PC-9 (cell line): ENCODE measurements at regions not wholly inside any gene's neighbourhood (a gene's known extent, or its start where the extent isn't known, plus 50 kb on each side); places are given as distances from the start of the nearest gene placed in this dataset.

Source experiments
- EZH2 ChIP-seq: fragments of 200-600 bp; sonication (generic); IDR thresholded peaks from 2 replicates; pipeline ENCODE4 v1.8.0; 2017; ENCODE audit warnings: antibody characterized with exemption, low read depth
- TF ChIP-seq, protein P1 (sequence below): fragments of 200-600 bp; sonication (generic); conservative IDR thresholded peaks from 2 replicates; pipeline ENCODE4 v1.6.1; 2017; ENCODE audit warnings: mixed run types, antibody characterized with exemption, mild to moderate bottlenecking, moderate library complexity

DNA sequence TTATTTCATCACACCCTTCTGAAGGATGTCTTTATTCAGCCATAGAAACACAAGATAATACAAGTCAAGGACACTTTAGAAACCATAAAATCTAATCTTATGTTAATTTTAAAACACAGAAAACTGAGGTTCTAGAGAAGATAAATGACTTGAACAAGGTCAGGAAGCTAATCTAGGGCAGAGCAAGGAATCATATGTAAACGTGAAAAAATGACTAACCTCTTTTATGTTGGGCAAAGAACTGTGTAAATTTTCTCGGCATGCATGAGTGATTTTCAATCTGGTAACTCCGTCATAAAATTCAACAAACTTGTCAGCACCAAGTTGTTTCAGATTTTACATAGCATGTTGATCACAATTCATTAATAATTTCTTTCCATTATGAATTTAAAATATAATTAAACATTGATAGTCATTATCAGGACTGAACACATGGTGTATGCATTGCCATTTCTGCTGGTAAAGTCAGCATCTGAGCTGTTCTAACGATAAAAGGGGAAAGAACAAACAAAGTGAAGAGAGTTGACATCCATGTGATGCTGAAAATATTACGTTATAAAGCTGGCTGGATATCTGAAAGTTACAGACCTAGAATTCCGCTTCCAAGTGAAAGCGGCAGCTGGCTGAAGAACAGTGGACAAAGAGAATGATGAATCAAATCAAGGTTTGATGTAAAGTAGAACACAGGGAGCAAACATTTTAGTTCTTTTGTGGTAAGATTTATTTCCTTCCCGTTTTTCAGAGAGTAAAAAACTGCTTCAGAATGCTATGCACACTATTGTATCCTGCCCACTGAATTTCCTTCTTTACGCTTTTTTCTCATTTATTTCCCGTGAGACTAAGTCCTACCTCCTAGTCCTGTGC lies 1037.4 kb upstream of the TMPRSS15 start:
- TF ChIP-seq, protein P1, sequence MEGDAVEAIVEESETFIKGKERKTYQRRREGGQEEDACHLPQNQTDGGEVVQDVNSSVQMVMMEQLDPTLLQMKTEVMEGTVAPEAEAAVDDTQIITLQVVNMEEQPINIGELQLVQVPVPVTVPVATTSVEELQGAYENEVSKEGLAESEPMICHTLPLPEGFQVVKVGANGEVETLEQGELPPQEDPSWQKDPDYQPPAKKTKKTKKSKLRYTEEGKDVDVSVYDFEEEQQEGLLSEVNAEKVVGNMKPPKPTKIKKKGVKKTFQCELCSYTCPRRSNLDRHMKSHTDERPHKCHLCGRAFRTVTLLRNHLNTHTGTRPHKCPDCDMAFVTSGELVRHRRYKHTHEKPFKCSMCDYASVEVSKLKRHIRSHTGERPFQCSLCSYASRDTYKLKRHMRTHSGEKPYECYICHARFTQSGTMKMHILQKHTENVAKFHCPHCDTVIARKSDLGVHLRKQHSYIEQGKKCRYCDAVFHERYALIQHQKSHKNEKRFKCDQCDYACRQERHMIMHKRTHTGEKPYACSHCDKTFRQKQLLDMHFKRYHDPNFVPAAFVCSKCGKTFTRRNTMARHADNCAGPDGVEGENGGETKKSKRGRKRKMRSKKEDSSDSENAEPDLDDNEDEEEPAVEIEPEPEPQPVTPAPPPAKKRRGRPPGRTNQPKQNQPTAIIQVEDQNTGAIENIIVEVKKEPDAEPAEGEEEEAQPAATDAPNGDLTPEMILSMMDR, result no peak
- no peak for TF ChIP-seq EZH2
